IPS-NIHi7 (cell line): ENCODE measurements at regions not wholly inside any gene's neighbourhood (a gene's known extent, or its start where the extent isn't known, plus 50 kb on each side); places are given as distances from the start of the nearest gene placed in this dataset.
"Not testable (repeated sequence)": the region's sequence is repeated elsewhere in the genome, so short reads cannot be mapped to it uniquely, and the experiment has no call there.

ENCODE experiments used
- DNase-seq: peaks from one replicate; pipeline ENCODE4 v3.0.0; 2012; ENCODE audit warnings: mixed read lengths; ENCODE audit errors: extremely low spot score

- no peak for DNase-seq
Observed at GRCh38 chr4:91838181-91838861, 465.4 kb upstream of the GRID2 start.

GRCh38 chr4:91840359-91840758 lies 463.4 kb upstream of the GRID2 start:
- DNase-seq, result no peak

GRCh38 chr4:91846233-91846632 lies 457.5 kb upstream of the GRID2 start:
- no peak for DNase-seq

- no peak for DNase-seq
Observed at GRCh38 chr4:91851456-91851855, 452.3 kb upstream of the GRID2 start.

- DNase-seq, result no peak
Observed at GRCh38 chr4:91887926-91888325, 415.8 kb upstream of the GRID2 start.

GRCh38 chr4:91891217-91891616 lies 412.5 kb upstream of the GRID2 start:
- not testable (repeated sequence) for DNase-seq

GRCh38 chr4:91894006-91894405 lies 409.8 kb upstream of the GRID2 start:
- no peak for DNase-seq

- DNase-seq, result peak; percentile 29
Observed at GRCh38 chr4:91904556-91904955, 399.2 kb upstream of the GRID2 start.

GRCh38 chr4:91909963-91910362 lies 393.8 kb upstream of the GRID2 start:
- DNase-seq, result no peak

- no peak for DNase-seq
Observed at GRCh38 chr4:91914176-91914804, 389.5 kb upstream of the GRID2 start.

GRCh38 chr4:91916219-91916618 lies 387.5 kb upstream of the GRID2 start:
- no peak for DNase-seq

- no peak for DNase-seq
Observed at GRCh38 chr4:91924625-91925024, 379.1 kb upstream of the GRID2 start.

GRCh38 chr4:91935217-91935616 lies 368.5 kb upstream of the GRID2 start:
- DNase-seq, result no peak

- DNase-seq, result no peak
Observed at GRCh38 chr4:91936311-91936710, 367.5 kb upstream of the GRID2 start.

- DNase-seq, result no peak
Observed at GRCh38 chr4:91957963-91958362, 345.8 kb upstream of the GRID2 start.

GRCh38 chr4:91958596-91958995 lies 345.2 kb upstream of the GRID2 start:
- peak; percentile 66 for DNase-seq

GRCh38 chr4:91961504-91961903 lies 342.3 kb upstream of the GRID2 start:
- DNase-seq, result no peak

- no peak for DNase-seq
Observed at GRCh38 chr4:91963486-91963885, 340.3 kb upstream of the GRID2 start.

- DNase-seq, result no peak
Observed at GRCh38 chr4:91965166-91965565, 338.6 kb upstream of the GRID2 start.

GRCh38 chr4:91973479-91974153 lies 330.1 kb upstream of the GRID2 start:
- no peak for DNase-seq

- DNase-seq, result no peak
Observed at GRCh38 chr4:91984466-91984865, 319.3 kb upstream of the GRID2 start.

- DNase-seq, result peak; percentile 10
Observed at GRCh38 chr4:91989914-91990313, 313.9 kb upstream of the GRID2 start.

- DNase-seq, result no peak
Observed at GRCh38 chr4:91990726-91991125, 313.0 kb upstream of the GRID2 start.
